GM12801 (cell line): ENCODE measurements at regions not wholly inside any gene's neighbourhood (a gene's known extent, or its start where the extent isn't known, plus 50 kb on each side); places are given as distances from the start of the nearest gene placed in this dataset.

Source experiments
- CTCF ChIP-seq: IDR thresholded peaks from one replicate; pipeline ENCODE4 v1.5.1; 2011; ENCODE audit warnings: control low read depth; ENCODE audit not compliant: insufficient read length; ENCODE audit errors: extremely low read depth

DNA sequence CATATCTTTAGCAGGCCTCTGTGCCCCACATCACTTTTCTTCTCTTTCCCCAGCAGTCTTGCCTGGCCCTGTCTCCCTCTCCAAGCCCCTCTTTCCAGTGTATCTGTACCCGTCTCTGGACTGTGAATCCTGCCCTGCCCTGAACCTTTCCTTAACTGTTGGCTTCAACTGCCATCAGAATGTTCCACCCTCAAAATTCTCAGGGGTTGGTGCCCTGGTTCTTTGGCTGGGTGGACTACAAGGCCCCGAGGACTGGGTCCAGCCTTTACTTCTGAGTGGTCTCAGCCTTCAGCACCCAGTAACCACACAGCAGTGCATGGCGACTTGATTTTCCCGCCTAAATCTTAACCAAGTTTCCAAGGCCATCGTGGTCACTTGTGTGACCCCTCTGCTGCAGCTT lies 333.5 kb upstream of the RGMA start:
- no peak for TF ChIP-seq CTCF

DNA sequence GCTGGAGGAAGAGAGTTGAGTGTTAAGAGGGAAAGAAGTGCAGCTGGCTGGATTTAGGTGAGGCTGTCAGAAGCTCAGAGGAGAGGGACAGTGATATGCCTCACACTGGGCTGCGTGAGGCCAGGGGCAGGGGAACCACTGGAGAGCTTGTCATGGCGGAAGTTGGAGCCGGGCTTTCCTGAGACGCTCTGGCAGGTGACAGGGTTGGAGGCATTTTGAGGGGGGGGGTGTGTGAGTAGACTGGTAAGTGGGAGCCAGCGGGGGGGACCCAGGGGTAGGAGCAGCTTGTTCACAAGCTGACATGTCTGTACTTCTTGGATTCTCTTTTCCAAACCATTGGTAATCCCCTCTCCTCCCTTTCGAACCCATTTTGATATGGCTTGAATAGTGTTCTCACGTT lies 331.5 kb upstream of the RGMA start:
- no peak for TF ChIP-seq CTCF

GRCh38 chr15:93420050-93420452 lies 331.0 kb upstream of the RGMA start:
- TF ChIP-seq CTCF, result no peak

GRCh38 chr15:93418566-93418965 lies 329.6 kb upstream of the RGMA start:
- no peak for TF ChIP-seq CTCF

DNA sequence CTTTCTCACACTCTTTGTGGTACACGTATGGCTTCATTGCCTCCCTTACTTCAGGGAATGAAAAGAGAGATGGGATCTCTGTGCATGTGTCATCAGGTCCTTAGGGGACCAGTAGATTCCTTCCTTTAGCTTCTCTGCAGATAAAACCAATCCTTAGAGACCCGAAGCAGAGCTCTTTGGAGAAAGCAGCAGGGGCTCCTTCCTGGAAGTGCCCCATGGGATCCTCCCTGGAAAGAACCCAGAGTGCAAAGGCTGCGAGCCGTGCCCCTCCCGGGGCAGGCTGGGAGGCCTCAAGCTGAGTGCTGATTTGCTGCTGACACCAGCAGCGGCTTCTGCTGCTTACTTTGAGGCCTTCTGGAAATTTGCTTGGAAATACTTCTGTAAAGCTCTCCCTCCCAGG lies 328.6 kb upstream of the RGMA start:
- no peak for TF ChIP-seq CTCF

DNA sequence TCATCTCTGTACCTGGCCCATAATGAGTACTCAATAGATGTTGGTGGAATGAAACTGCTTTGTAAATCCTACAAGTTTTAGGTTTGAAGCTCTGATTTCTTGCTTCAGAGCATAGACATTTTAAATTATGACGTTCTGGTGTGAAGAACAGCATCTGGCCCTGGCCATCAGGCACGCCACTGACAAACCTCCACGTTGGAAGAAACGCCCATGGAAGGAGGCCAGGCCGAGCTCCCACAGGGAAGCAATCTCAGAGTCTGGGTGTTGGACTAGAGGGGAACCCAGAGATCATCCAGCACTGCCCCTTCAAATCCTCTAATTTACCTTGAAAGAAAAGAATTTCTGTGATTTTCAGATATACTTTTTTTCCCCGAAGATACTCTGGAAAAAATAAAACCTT lies 328.1 kb upstream of the RGMA start:
- TF ChIP-seq CTCF, result no peak

- TF ChIP-seq CTCF, result no peak
These were observed 326.6 kb upstream of the RGMA start for GRCh38 chr15:93415576-93415975.
